NCI-H2029 (cell line): ENCODE measurements at regions not wholly inside any gene's neighbourhood (a gene's known extent, or its start where the extent isn't known, plus 50 kb on each side); places are given as distances from the start of the nearest gene placed in this dataset.
"Not testable (repeated sequence)": the region's sequence is repeated elsewhere in the genome, so short reads cannot be mapped to it uniquely, and the experiment has no call there.

Experiments
- DNase-seq: peaks from one replicate; lab custom pipeline; 2025; lab: John Stamatoyannopoulos, UW

- no peak for DNase-seq
Measured at GRCh38 chr2:167792126-167792525, 455.3 kb downstream of the STK39 start.

- no peak for DNase-seq
Measured at GRCh38 chr2:167790781-167791450, 456.5 kb downstream of the STK39 start.

- DNase-seq: no peak
Measured at GRCh38 chr2:167790189-167790588, 457.2 kb downstream of the STK39 start.

GRCh38 chr2:167787562-167787961, 459.8 kb downstream of the STK39 start:
- DNase-seq: no peak

GRCh38 chr2:167787021-167787420, 460.4 kb downstream of the STK39 start:
- no peak for DNase-seq

- no peak for DNase-seq
Measured at GRCh38 chr2:167785606-167786216, 461.7 kb downstream of the STK39 start.

- DNase-seq: no peak
Measured at GRCh38 chr2:167784084-167784425, 463.3 kb downstream of the STK39 start.

GRCh38 chr2:167783261-167784083, 463.9 kb downstream of the STK39 start:
- DNase-seq: no peak

- DNase-seq: not testable (repeated sequence)
Measured at GRCh38 chr2:167781629-167782028, 465.8 kb downstream of the STK39 start.

GRCh38 chr2:167776359-167776758, 471.0 kb downstream of the STK39 start:
- DNase-seq: no peak

GRCh38 chr2:167771628-167772027, 475.8 kb downstream of the STK39 start:
- DNase-seq: no peak

- DNase-seq: no peak
Measured at GRCh38 chr2:167769020-167769419, 478.4 kb downstream of the STK39 start.

GRCh38 chr2:167767830-167768229, 479.6 kb downstream of the STK39 start:
- DNase-seq: no peak

GRCh38 chr2:167764772-167765341, 482.5 kb downstream of the STK39 start:
- DNase-seq: no peak

GRCh38 chr2:167761465-167762136, 485.8 kb downstream of the STK39 start:
- DNase-seq: no peak

GRCh38 chr2:167759531-167759930, 487.9 kb downstream of the STK39 start:
- no peak for DNase-seq

GRCh38 chr2:167758292-167758691, 489.1 kb downstream of the STK39 start:
- no peak for DNase-seq

- DNase-seq: no peak
Measured at GRCh38 chr2:167756446-167756845, 490.9 kb downstream of the STK39 start.

GRCh38 chr2:167753142-167753541, 494.3 kb downstream of the STK39 start:
- no peak for DNase-seq

GRCh38 chr2:167752734-167753133, 494.7 kb downstream of the STK39 start:
- DNase-seq: no peak

GRCh38 chr2:167750675-167751074, 496.7 kb downstream of the STK39 start:
- DNase-seq: no peak

GRCh38 chr2:167749660-167750059, 497.7 kb downstream of the STK39 start:
- no peak for DNase-seq
